K562 (cell line): ENCODE measurements at regions not wholly inside any gene's neighbourhood (a gene's known extent, or its start where the extent isn't known, plus 50 kb on each side); places are given as distances from the start of the nearest gene placed in this dataset.

Experiments
- BRD4 ChIP-seq: fragments of 200-600 bp; sonication (generic); IDR thresholded peaks from 2 replicates; pipeline ENCODE4 v1.6.1; 2017; ENCODE audit warnings: inconsistent platforms
- CEBPZ ChIP-seq: fragments of 150-350 bp; IDR thresholded peaks from 2 replicates; pipeline ENCODE4 v1.6.1; 2014; ENCODE audit warnings: low read depth, mild to moderate bottlenecking, low read length, borderline replicate concordance
- E2F6 ChIP-seq, 2 experiments: IDR thresholded peaks; 2 replicates each; pipeline ENCODE4 v1.6.1; 2011; ENCODE audit warnings: borderline replicate concordance in 1 of 2, control low read depth in 1 of 2, low read depth in 1 of 2, low read length in 1 of 2, mild to moderate bottlenecking in 1 of 2, mixed read lengths in 1 of 2, moderate library complexity in 1 of 2; ENCODE audit not compliant: insufficient read depth in 1 of 2, insufficient read length in 1 of 2, poor library complexity in 1 of 2, severe bottlenecking in 1 of 2; ENCODE audit errors: extremely low read depth in 1 of 2
- ETV5 ChIP-seq: sonication (generic); formaldehyde crosslinking; IDR thresholded peaks from 2 replicates; pipeline ENCODE4 v1.4.0; 2020; ENCODE audit warnings: low read depth, mild to moderate bottlenecking, missing genetic modification reagents
- GATAD2A ChIP-seq: fragments of 450-650 bp; IDR thresholded peaks from 2 replicates; pipeline ENCODE4 v1.6.1; 2017
- KAT2B ChIP-seq: IDR thresholded peaks from one replicate; pipeline ENCODE4 v1.6.1; 2012; ENCODE audit warnings: low read depth, mild to moderate bottlenecking, control low read depth, inconsistent platforms, low read length, moderate library complexity
- MCM5 ChIP-seq: fragments of 450-650 bp; IDR thresholded peaks from 2 replicates; pipeline ENCODE4 v1.6.1; 2016; ENCODE audit warnings: low read depth
- NCOA1 ChIP-seq: fragments of 450-650 bp; IDR thresholded peaks from 2 replicates; pipeline ENCODE4 v1.6.1; 2016; ENCODE audit warnings: low read depth
- NCOA6 ChIP-seq: fragments of 450-650 bp; IDR thresholded peaks from 2 replicates; pipeline ENCODE4 v1.6.1; 2017; ENCODE audit warnings: mild to moderate bottlenecking
- NONO ChIP-seq, 2 experiments: fragments of 200-400 bp in 1 of 2; fragments of 450-650 bp in 1 of 2; formaldehyde crosslinking in 1 of 2; IDR thresholded peaks; 2 replicates each; pipeline ENCODE4 v1.6.1; 2017; ENCODE audit warnings: low read depth in 2 of 2, mild to moderate bottlenecking in 2 of 2, moderate library complexity in 2 of 2, low read length in 1 of 2
- POLR2A ChIP-seq: fragments of 450-650 bp; conservative IDR thresholded peaks from 2 replicates; pipeline ENCODE4 v1.6.1; 2016
- POLR3G ChIP-seq: IDR thresholded peaks from 2 replicates; pipeline ENCODE4 v1.6.1; 2011; ENCODE audit not compliant: insufficient read length, insufficient replicate concordance; ENCODE audit errors: extremely low read depth
- POU5F1 ChIP-seq: fragments of 150-350 bp; IDR thresholded peaks from 2 replicates; pipeline ENCODE4 v1.6.1; 2014; ENCODE audit warnings: borderline replicate concordance, low read length, low read depth, mild to moderate bottlenecking; ENCODE audit not compliant: partially characterized antibody
- SRSF3 ChIP-seq: fragments of 200-400 bp; formaldehyde crosslinking; IDR thresholded peaks from 2 replicates; pipeline ENCODE4 v1.6.1; 2016; ENCODE audit warnings: mild to moderate bottlenecking, low read length, moderate library complexity; ENCODE audit not compliant: insufficient read depth
- THRAP3 ChIP-seq: fragments of 450-650 bp; IDR thresholded peaks from 2 replicates; pipeline ENCODE4 v1.6.1; 2016; ENCODE audit warnings: mild to moderate bottlenecking, inconsistent platforms, borderline replicate concordance
- YY1 ChIP-seq, 3 experiments: IDR thresholded peaks; 2 replicates each; pipeline ENCODE4 v1.6.1; 2011; ENCODE audit warnings: low read length in 2 of 3, mild to moderate bottlenecking in 2 of 3, moderate library complexity in 2 of 3, borderline replicate concordance in 1 of 3, control low read depth in 1 of 3, low read depth in 1 of 3; ENCODE audit not compliant: insufficient read depth in 3 of 3, insufficient replicate concordance in 2 of 3, control insufficient read depth in 1 of 3, insufficient read length in 1 of 3; ENCODE audit errors: extremely low read depth in 1 of 3
- ZBED1 ChIP-seq: IDR thresholded peaks from 2 replicates; pipeline ENCODE4 v1.6.1; 2014
- ZBTB2 ChIP-seq: fragments of 450-650 bp; IDR thresholded peaks from 2 replicates; pipeline ENCODE4 v1.6.1; 2016; ENCODE audit warnings: antibody characterized with exemption
- ZNF280B ChIP-seq: fragments of 250-450 bp; sonication (Bioruptor Pico); IDR thresholded peaks from 2 replicates; pipeline ENCODE4 v1.5.1; 2021; ENCODE audit warnings: mild to moderate bottlenecking
- ZNF316 ChIP-seq: fragments of 450-650 bp; IDR thresholded peaks from 2 replicates; pipeline ENCODE4 v1.6.1; 2016

GRCh38 chr16:85420501-85421337 lies 192.4 kb upstream of the GSE1 start (continued):
- TF ChIP-seq YY1 (IDR thresholded peaks at IDR 0.05; ENCODE audit: borderline replicate concordance in 1 of 3, control insufficient read depth in 1 of 3, extremely low read depth in 1 of 3, insufficient read depth in 3 of 3, insufficient read length in 1 of 3, insufficient replicate concordance in 2 of 3, low read depth in 1 of 3, low read length in 2 of 3) (peak; percentile 61 to 95 (median 91)), KAT2B (peak; percentile 79), ZNF280B (CRISPR knock-in tag) (no peak), MCM5 (no peak), GATAD2A (peak; percentile 47; the same call in 1 of the 2 replicates), POLR3G (no peak), CEBPZ (no peak), THRAP3 (no peak), NCOA6 (no peak), ETV5 (CRISPR knock-in tag) (no peak; the same call in 1 of the 2 replicates), SRSF3 (no peak), ZBED1 (0 out of 2 replicates have a peak, but pooled peaks have one; percentile 78), BRD4 (0 out of 2 replicates have a peak, but pooled peaks have one; percentile 50), NONO (IDR thresholded peaks at IDR 0.05; ENCODE audit: low read depth in 2 of 2, low read length in 1 of 2) (peak in 1 of 2 experiments; percentile 95; a peak in 2 of 4 replicates), NCOA1 (no peak), POU5F1 (peak; percentile 51), POLR2A (no peak), E2F6 (IDR thresholded peaks at IDR 0.05; ENCODE audit: borderline replicate concordance in 1 of 2, extremely low read depth in 1 of 2, insufficient read depth in 1 of 2, insufficient read length in 1 of 2, low read depth in 1 of 2, low read length in 1 of 2, poor library complexity in 1 of 2, severe bottlenecking in 1 of 2) (peak; percentile 39 to 79), ZBTB2 (no peak), ZNF316 (no peak)
